ENCODE measurements at regions not wholly inside any gene's neighbourhood (a gene's known extent, or its start where the extent isn't known, plus 50 kb on each side); places are given as distances from the start of the nearest gene placed in this dataset.
"Not testable (repeated sequence)": the region's sequence is repeated elsewhere in the genome, so short reads cannot be mapped to it uniquely, and the experiment has no call there.

DNA sequence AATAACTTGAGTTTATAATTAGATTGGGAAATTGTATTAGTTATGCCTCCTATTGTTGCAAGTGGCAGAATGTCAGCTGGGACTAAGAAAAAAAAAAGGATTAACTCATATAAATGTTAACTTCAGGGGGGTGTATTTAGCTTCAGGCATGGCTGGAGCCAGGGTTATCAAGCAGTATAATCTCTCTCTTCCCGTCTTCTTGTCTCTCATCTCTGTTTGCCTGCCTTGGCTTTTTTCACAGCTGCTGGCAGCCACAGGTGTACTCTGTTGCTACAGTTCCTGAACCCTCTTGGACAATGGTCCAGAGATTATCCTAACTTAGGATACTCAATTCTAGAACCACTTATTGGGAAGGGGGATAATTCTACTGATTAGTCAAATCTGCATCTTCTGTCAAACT, 370.7 kb upstream of the MEX3C start:
- TF ChIP-seq, protein P1, sequence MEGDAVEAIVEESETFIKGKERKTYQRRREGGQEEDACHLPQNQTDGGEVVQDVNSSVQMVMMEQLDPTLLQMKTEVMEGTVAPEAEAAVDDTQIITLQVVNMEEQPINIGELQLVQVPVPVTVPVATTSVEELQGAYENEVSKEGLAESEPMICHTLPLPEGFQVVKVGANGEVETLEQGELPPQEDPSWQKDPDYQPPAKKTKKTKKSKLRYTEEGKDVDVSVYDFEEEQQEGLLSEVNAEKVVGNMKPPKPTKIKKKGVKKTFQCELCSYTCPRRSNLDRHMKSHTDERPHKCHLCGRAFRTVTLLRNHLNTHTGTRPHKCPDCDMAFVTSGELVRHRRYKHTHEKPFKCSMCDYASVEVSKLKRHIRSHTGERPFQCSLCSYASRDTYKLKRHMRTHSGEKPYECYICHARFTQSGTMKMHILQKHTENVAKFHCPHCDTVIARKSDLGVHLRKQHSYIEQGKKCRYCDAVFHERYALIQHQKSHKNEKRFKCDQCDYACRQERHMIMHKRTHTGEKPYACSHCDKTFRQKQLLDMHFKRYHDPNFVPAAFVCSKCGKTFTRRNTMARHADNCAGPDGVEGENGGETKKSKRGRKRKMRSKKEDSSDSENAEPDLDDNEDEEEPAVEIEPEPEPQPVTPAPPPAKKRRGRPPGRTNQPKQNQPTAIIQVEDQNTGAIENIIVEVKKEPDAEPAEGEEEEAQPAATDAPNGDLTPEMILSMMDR (IDR thresholded peaks at IDR 0.05; ENCODE audit: borderline replicate concordance, insufficient read depth, low read depth, low read length) = no peak

DNA sequence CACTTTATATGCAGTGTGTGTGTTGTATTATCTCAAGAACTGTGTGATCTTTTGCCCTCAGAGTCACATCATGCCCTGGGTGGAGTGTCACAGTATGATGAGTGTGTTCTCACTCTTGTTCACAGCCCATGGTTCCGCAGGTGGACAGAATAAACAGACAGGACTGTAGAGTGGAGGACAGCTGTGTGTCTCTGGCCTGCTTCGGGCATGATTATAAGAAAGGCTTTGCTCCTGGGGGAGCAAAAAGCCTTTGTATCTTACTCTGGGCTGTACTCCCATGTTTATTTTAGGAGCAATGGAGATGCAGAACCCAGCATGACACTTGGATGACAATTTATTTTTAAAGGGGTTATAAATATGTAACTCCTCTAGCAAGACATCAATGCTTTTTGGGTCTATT, 371.7 kb upstream of the MEX3C start:
- H3K4me3 ChIP-seq (ENCODE audit: low read depth, low read length) = no peak overlapping the region
- TF ChIP-seq, protein P1 (IDR thresholded peaks at IDR 0.05; ENCODE audit: borderline replicate concordance, insufficient read depth, low read depth, low read length) = no peak

More for the DNA sequence above, 370.7 kb upstream of the MEX3C start:
- no peak overlapping the region for H3K4me3 ChIP-seq (ENCODE audit: low read depth, low read length)

DNA sequence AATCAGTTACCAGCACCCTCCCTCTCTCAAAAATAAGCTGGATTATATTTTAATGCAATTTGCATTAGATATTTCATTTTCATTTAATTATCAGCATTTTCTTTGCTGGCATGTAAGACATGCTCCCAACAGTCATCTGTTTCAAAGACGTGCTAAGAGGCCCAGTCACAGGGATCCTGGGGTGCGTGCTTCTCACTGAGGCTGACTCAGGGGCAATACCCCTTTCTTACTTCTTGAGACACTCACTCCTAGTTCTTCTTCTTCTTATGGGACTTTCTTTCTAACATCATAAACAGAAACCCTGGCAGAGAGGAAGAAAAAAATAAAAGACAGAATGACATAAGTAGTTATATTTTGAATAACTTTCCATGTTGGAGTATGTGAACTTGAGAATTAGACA, 372.1 kb upstream of the MEX3C start:
- TF ChIP-seq, protein P1 (IDR thresholded peaks at IDR 0.05; ENCODE audit: borderline replicate concordance, insufficient read depth, low read depth, low read length) = no peak
- no peak overlapping the region for H3K4me3 ChIP-seq (ENCODE audit: low read depth, low read length)

DNA sequence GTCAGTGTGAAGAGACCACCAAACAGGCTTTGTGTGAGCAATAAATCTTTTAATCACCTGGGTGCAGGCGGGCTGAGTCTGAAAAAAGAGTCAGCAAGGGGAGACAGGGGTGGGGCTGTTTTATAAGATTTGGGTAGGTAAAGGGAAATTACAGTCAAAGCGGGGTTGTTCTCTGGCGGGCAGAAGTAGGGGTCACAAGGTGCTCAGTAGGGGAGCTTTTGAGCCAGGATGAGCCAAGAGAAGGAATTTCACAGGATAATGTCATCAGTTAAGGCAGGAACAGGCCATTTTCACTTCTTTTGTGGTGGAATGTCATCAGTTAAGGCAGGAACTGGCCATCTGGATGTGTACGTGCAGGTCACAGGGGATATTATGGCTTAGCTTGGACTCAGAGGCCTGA, 372.6 kb upstream of the MEX3C start:
- not testable (repeated sequence) for H3K4me3 ChIP-seq (ENCODE audit: low read depth, low read length)

DNA sequence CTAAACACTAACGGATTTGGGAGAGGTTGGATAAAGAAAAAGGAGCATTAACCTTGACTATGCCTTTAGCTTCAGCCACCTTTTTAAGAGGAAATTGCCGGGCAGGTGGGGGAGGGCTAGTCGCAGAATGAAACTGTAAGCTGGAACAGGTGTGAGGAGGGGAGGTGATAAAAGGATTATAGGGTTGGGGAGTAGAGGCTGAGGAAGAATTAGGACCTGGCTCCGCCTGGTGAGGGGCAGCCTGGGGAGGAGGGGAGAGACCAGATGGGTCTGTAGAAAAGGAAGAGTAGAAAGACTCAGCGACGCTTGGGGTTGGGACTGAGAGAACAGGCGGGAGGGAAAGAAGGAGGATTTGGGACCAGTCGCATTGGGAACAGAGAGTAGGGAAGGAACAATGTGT, 376.4 kb upstream of the MEX3C start:
- not testable (repeated sequence) for H3K4me3 ChIP-seq (ENCODE audit: low read depth, low read length)

DNA sequence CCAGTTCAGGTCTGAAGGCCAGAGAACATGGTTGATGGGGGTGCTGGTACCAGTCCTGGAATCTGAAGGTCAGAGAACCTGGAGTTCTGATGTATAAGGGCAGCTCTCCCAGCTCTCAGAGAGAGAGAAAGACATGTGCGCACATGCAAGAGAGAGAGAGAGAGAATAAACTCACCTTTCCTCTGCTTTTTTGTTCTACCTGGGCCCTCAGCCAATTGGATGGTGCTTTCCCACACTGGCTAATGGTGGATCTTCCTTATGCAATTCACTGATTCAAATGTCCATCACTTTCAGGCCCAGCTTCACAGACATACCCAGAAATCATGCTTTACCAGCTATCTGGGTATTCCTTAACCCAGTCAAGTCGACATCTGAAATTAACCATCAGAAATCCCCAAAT, 377.7 kb upstream of the MEX3C start:
- no peak overlapping the region for H3K4me3 ChIP-seq (ENCODE audit: low read depth, low read length)
- TF ChIP-seq, protein P1 (IDR thresholded peaks at IDR 0.05; ENCODE audit: borderline replicate concordance, insufficient read depth, low read depth, low read length) = no peak

DNA sequence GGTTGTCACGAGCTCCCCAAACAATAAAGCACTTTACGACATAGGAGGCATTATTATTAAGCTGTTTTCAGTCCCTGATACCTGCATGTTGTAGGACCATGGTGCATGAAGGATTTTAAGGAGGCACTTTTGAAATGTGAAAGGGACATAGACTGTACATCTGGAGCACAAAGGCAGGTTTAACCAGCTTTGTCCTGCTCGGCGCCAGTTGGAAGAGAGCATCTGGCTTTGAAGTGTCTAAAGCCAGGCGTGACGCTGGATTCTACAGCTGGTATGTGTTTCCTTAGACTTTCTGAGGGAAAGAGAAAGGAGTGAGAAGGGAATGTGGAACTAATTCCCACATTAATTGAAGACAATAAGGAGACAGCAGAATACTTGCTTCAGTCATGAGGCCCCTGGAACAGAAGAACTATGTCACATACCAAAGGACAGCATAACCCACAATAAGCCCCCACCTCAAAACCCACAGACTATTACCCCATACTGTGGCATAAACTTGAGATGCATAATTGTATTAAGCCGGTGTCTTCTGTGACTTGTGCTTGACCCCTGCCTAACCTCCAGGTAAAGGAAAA, 381.0 kb upstream of the MEX3C start:
- H3K4me3 ChIP-seq (ENCODE audit: low read depth, low read length) = no peak overlapping the region

DNA sequence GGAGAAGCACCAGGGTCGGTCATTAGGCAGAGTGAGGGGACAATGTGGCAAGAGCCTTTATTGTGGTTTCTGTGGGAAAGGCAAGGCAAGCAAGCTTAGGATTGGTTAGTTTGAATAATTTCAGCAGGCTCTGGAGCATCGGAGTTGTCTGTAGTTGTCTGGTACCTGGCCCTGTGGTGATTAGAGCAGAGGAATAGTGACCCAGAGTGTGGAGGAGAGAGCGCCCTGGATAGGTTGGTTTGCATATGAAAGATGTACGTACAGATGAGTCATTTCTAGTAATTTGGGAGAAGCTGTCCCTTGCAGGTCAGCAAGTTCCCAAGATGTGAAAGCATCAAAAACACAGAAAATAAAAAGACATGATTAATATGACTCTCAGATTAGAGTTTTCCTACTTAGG, 383.1 kb upstream of the MEX3C start:
- TF ChIP-seq, protein P1 (IDR thresholded peaks at IDR 0.05; ENCODE audit: borderline replicate concordance, insufficient read depth, low read depth, low read length) = no peak
- H3K4me3 ChIP-seq (ENCODE audit: low read depth, low read length) = no peak overlapping the region

More for the DNA sequence above, 381.0 kb upstream of the MEX3C start:
- TF ChIP-seq, protein P1 (IDR thresholded peaks at IDR 0.05; ENCODE audit: borderline replicate concordance, insufficient read depth, low read depth, low read length) = no peak
